Endothelial cell of umbilical vein (primary cell): ENCODE measurements at regions not wholly inside any gene's neighbourhood (a gene's known extent, or its start where the extent isn't known, plus 50 kb on each side); places are given as distances from the start of the nearest gene placed in this dataset.

ENCODE experiments used
- BruUV-seq: library from RNA; stranded (reverse); fragments of 400-500 nt; replicated peaks from 2 replicates; lab custom pipeline; 2021; lab: Mats Ljungman, UMichigan
- CTCF ChIA-PET: fragments of 300-600, 350-600 bp; sonication (Branson Sonifier 250); formaldehyde crosslinking; loops from one replicate; lab custom pipeline; 2021; ENCODE audit warnings: antibody characterized with exemption, inconsistent platforms; lab: Charles Lee
- POLR2A ChIA-PET: fragments of 300-600, 350-600 bp; sonication (Branson Sonifier 250); formaldehyde crosslinking; loops from one replicate; lab custom pipeline; 2021; ENCODE audit warnings: antibody characterized with exemption, inconsistent platforms; lab: Charles Lee
- DNase-seq: peaks from one replicate; pipeline ENCODE4 v3.0.0-alpha.2; 2011; ENCODE audit warnings: low read depth, low spot score
- FAIRE-seq: peaks from 2 replicates; lab custom pipeline; 2011; peaks lifted over from hg19 to GRCh38; lab: Jason Lieb, UNC
- H2AFZ ChIP-seq: 2 replicates; pipeline ENCODE4 v1.6.0; 2012; ENCODE audit warnings: low read depth, low read length, control low read depth, inconsistent platforms
- H3K27ac ChIP-seq: 2 replicates; pipeline ENCODE4 v1.5.1; 2011; ENCODE audit warnings: low read depth, mild to moderate bottlenecking, control low read depth, low read length, moderate library complexity; ENCODE audit not compliant: insufficient read depth
- H3K27me3 ChIP-seq, 2 experiments: 2 replicates each; pipeline versions ENCODE4 v1.6.0 to v1.6.1; 2011; ENCODE audit warnings: low read length in 2 of 2, mixed read lengths in 1 of 2; ENCODE audit not compliant: control insufficient read depth in 2 of 2, insufficient read depth in 2 of 2
- H3K36me3 ChIP-seq, 2 experiments: 2 replicates in 1 of 2; 3 replicates in 1 of 2; pipeline ENCODE4 v1.5.1; 2011; ENCODE audit warnings: low read length in 2 of 2, mild to moderate bottlenecking in 1 of 2, moderate library complexity in 1 of 2; ENCODE audit not compliant: control insufficient read depth in 2 of 2, insufficient read depth in 2 of 2; ENCODE audit errors: extremely low read depth in 1 of 2
- H3K4me1 ChIP-seq: 3 replicates; pipeline ENCODE4 v1.5.1; 2011; ENCODE audit warnings: mild to moderate bottlenecking, low read length; ENCODE audit not compliant: control insufficient read depth, insufficient read depth; ENCODE audit errors: extremely low read depth
- H3K4me2 ChIP-seq: 2 replicates; pipeline ENCODE4 v1.6.1; 2011; ENCODE audit warnings: low read length, control low read depth, mixed read lengths; ENCODE audit not compliant: insufficient read depth
- H3K4me3 ChIP-seq, 3 experiments: fragments of 200-600 bp in 1 of 3; sonication (generic), shearing (Covaris generic) in 1 of 3; replicated peaks in 1 of 3; 2 replicates each; pipeline ENCODE4 v1.5.1; 2011 to 2016; ENCODE audit warnings: control low read depth in 3 of 3, low read length in 3 of 3, mild to moderate bottlenecking in 2 of 3, inconsistent platforms in 1 of 3, low read depth in 1 of 3, moderate library complexity in 1 of 3; ENCODE audit not compliant: insufficient read depth in 1 of 3
- H3K79me2 ChIP-seq: 2 replicates; pipeline ENCODE4 v1.6.0; 2012; ENCODE audit warnings: low read length, inconsistent platforms; ENCODE audit not compliant: control insufficient read depth, insufficient read depth
- H3K9ac ChIP-seq: replicated peaks from 2 replicates; pipeline ENCODE3; 2011; ENCODE audit warnings: low read length, control low read depth; ENCODE audit not compliant: insufficient read depth; ENCODE audit errors: extremely low read depth
- H3K9me1 ChIP-seq: replicated peaks from 3 replicates; pipeline ENCODE4 v1.6.0; 2011; ENCODE audit warnings: mild to moderate bottlenecking, low read length; ENCODE audit not compliant: control insufficient read depth, insufficient read depth; ENCODE audit errors: extremely low read depth
- H3K9me3 ChIP-seq: replicated peaks from 2 replicates; pipeline ENCODE4 v1.5.1; 2012; ENCODE audit warnings: low read length, inconsistent platforms; ENCODE audit not compliant: control insufficient read depth, insufficient read depth
- H4K20me1 ChIP-seq: replicated peaks from 2 replicates; pipeline ENCODE3; 2011; ENCODE audit warnings: mild to moderate bottlenecking, low read length; ENCODE audit not compliant: control insufficient read depth, insufficient read depth; ENCODE audit errors: extremely low read depth
- CTCF ChIP-seq, 2 donors: IDR thresholded peaks; 1 replicate in 1 of 2; 2 replicates in 1 of 2; pipeline ENCODE4 v1.5.1; 2011; ENCODE audit warnings: low read length in 2 of 2, mild to moderate bottlenecking in 2 of 2, moderate library complexity in 2 of 2, control low read depth in 1 of 2, inconsistent platforms in 1 of 2, low read depth in 1 of 2; ENCODE audit not compliant: insufficient read depth in 1 of 2; ENCODE audit errors: extremely low read depth in 1 of 2
- EZH2 ChIP-seq: IDR thresholded peaks from 2 replicates; pipeline ENCODE4 v1.6.1; 2012; ENCODE audit warnings: borderline replicate concordance, low read depth, mild to moderate bottlenecking, moderate library complexity, low read length, inconsistent platforms; ENCODE audit not compliant: severe bottlenecking
- FOS ChIP-seq: IDR thresholded peaks from 2 replicates; pipeline ENCODE4 v1.6.1; 2011; ENCODE audit warnings: mild to moderate bottlenecking, low read length, moderate library complexity, borderline replicate concordance; ENCODE audit not compliant: insufficient read depth
- GATA2 ChIP-seq: IDR thresholded peaks from 2 replicates; pipeline ENCODE4 v1.7.0; 2011; ENCODE audit warnings: low read depth, mild to moderate bottlenecking, moderate library complexity, mixed read lengths, low read length; ENCODE audit not compliant: insufficient read length, insufficient read depth
- JUN ChIP-seq: IDR thresholded peaks from 2 replicates; pipeline ENCODE4 v1.6.1; 2011; ENCODE audit warnings: borderline replicate concordance, low read depth; ENCODE audit not compliant: insufficient read length, insufficient read depth
- MAX ChIP-seq: IDR thresholded peaks from 2 replicates; pipeline ENCODE4 v1.6.1; 2011; ENCODE audit not compliant: insufficient read depth, insufficient read length
- MYC ChIP-seq: IDR thresholded peaks from one replicate; pipeline ENCODE4 v1.6.1; 2011; ENCODE audit warnings: mild to moderate bottlenecking, low read depth, low read length
- POLR2A ChIP-seq: IDR thresholded peaks from 2 replicates; pipeline ENCODE4 v1.6.1; 2012; ENCODE audit warnings: low read depth, mild to moderate bottlenecking, control low read depth, low read length
- POLR2AphosphoS5 ChIP-seq: IDR thresholded peaks from 2 replicates; pipeline ENCODE4 v1.6.1; 2012; ENCODE audit warnings: low read depth, mild to moderate bottlenecking, control low read depth, low read length, moderate library complexity; ENCODE audit not compliant: insufficient read depth
- dilution Hi-C: fragments of 300-500 bp; cut with MboI; formaldehyde crosslinking; loops from one replicate; pipeline ENCODE4 v1.15.0; 2019; ENCODE audit warnings: low sequenced_read_pairs; ENCODE audit not compliant: extremely low pct_ligation_motif_present
- intact Hi-C: fragments of 100-400 bp; cut with micrococcal nuclease; formaldehyde crosslinking; loops from one replicate; pipeline ENCODE4 v1.10.0; 2022

- TF ChIP-seq MYC (no peak), GATA2 (no peak), POLR2A (no peak), CTCF (IDR thresholded peaks at IDR 0.05; ENCODE audit: extremely low read depth in 1 of 2, insufficient read depth in 1 of 2, low read depth in 1 of 2, low read length in 2 of 2) (no peak), POLR2AphosphoS5 (no peak), MAX (no peak), JUN (no peak), FOS (no peak), EZH2 (no peak)
- FAIRE-seq (no peak), DNase-seq (no peak)
- H2AFZ ChIP-seq, result no peak overlapping the region
- no peak overlapping the region for H3K4me3 ChIP-seq
- H3K36me3 ChIP-seq, result no peaks in the 10 kb centered on the region
- H3K79me2 ChIP-seq, result peaks cover 22% of the 10 kb centered on the region
- dilution Hi-C loops, result no loop called here
- peaks cover 2% of the 10 kb centered on the region for H4K20me1 ChIP-seq
- no peak overlapping the region for H3K27ac ChIP-seq
- no peaks in the 10 kb centered on the region for H3K9me1 ChIP-seq
- H3K4me2 ChIP-seq, result no peak overlapping the region
- no peaks in the 10 kb centered on the region for H3K27me3 ChIP-seq
- intact Hi-C loops, result no loop called here
- no peaks in the 10 kb centered on the region for H3K4me1 ChIP-seq
- ChIA-PET CTCF (no interaction called here), POLR2A (no interaction called here)
- BruUV-seq, result no TSS peak
- H3K9ac ChIP-seq, result no peak overlapping the region
- H3K9me3 ChIP-seq, result no peaks in the 10 kb centered on the region
Measured at GRCh38 chr21:16519036-16519435, 789.3 kb downstream of the USP25 start.
